Inflammatory macrophage treated with lipopolysaccharide for 4 hours (primary cell): ENCODE measurements at regions not wholly inside any gene's neighbourhood (a gene's known extent, or its start where the extent isn't known, plus 50 kb on each side); places are given as distances from the start of the nearest gene placed in this dataset.

Experiments used
- DNase-seq: peaks from one replicate; pipeline ENCODE4 v3.0.0-alpha.2; 2020

DNA sequence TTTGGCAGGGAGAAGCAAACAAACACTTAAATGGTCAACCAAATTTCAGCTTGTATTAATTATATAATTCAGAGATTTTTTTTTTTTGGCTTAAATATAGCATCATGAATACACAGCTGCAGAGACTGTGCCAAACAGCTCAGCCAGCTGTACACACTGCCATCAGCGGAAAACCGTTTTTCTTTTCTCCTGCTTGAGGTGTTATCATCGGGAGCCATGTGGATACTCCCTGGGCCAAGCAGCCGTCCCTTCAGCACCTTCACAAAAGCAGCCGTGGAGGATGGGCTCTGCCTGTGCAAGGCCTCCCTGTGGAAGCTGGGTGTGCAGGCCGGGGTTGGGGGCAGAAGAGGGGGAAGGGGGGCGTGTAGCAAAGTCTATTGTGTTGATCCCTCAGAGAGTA, 85.0 kb downstream of the NUF2 start:
- DNase-seq = no peak

DNA sequence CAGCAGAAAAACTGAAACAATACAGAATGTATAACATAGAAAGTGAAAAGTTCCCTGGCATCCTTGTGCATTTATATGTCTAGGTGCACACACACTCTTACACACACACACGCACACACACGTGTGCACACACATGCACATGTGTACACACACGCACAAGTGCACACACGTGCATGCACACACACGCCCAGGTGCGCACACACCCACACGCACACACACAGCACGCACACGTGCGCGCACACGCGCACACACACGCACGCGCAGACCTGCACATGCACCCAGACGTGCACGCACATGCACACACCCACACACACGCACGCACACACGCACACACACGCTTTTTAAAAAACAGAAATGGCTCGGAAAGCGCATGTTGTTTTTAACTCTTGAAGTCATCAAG, 86.5 kb downstream of the NUF2 start:
- no peak for DNase-seq

DNA sequence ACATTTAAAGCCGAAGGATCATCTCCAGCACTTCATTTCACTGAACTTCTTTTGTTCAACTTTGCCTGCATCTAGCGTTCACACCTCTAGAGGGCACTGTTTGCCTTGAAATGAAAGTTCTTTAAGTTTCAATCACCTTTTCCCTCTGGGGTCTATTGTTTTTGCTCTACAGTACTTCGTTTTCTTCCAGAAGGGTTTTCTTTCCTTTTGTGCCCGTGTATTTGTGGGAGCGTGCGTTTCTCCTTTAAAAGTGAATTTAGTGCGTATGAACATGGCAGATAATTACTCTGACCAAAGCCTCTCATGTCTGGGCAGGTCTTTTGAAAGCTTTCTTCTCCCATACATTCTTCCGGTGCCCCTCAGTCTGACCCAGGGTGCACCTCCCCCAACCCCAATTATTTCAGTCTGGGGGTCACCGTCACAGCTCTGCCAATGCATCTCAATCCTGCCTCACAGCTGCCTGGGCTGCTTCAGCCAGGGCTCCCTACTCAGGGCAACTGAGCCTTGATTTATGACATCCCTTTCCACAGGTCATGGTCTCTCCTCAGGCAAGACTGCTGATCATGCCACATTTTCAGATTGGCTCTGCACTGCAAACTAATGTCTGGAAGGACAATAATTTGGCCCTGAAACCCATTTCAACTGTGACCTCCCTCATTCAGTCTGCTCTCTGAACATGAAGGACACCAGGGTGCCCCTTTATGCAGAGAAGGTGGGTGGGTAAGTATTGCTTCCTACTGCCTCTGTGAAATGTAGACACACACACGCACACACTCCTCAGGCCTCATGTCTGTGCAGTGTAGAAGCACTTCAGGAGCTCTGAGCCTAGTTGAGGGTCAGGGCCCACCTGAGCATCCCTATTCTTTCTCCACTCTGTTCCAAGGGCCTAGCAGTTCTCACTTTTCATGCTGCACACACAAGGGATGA, 88.6 kb downstream of the NUF2 start:
- peak; percentile 35 for DNase-seq

DNA sequence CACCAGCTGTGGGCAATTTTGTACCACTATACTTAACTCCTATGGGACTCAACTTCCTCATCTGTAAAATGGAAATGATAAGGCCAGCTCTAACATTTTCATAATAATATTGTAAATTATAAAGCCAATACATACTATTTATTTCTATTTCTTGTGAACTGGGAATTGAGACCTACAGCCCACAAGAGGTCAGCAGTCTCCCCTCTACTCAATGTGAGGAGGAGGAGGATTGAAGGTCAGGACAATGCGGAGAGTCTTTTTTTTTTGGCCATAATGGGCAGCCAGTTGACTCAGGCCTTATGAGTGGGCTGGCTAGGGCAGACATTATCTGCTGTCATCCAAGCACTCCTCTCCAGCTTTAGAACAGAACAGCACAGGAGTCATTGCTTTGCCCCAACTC, 90.5 kb downstream of the NUF2 start:
- DNase-seq = no peak

DNA sequence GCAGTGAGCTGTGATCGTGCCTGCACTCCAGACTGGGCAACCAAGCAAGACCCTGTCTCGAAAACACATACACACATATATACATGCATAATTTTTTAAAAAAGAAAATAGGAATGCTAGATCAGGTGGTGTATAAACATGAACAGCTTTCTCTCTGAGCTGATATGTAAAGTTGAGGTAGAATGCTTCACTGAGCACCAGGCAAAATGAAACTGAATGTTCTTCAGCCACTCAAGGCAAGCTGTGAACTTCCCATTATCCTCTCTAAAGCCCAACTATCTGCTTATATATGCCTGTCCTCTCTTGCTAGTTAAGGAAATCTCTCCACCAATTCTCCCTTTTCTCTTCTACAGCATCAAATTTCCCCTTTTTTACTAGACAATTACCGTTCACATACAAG, 93.0 kb downstream of the NUF2 start:
- no peak for DNase-seq

DNA sequence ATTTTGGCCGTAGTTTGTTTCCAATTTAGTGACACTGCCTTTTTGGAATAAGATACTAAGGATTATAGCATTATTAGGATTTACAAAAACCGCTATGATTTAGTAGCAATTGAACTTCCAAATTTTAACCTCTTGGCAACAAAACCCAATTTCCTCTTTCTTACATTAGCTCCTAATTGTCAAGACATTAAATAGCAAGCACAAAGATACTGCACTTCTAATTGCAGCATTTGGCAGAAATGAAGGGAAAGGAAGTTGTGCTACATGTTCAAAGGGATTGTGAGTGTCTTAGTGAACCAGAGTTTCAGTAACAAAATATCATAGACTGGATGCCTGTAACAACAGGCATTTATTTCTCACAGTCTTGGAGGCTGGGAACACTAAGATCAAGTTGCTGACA, 99.9 kb downstream of the NUF2 start:
- DNase-seq = no peak

DNA sequence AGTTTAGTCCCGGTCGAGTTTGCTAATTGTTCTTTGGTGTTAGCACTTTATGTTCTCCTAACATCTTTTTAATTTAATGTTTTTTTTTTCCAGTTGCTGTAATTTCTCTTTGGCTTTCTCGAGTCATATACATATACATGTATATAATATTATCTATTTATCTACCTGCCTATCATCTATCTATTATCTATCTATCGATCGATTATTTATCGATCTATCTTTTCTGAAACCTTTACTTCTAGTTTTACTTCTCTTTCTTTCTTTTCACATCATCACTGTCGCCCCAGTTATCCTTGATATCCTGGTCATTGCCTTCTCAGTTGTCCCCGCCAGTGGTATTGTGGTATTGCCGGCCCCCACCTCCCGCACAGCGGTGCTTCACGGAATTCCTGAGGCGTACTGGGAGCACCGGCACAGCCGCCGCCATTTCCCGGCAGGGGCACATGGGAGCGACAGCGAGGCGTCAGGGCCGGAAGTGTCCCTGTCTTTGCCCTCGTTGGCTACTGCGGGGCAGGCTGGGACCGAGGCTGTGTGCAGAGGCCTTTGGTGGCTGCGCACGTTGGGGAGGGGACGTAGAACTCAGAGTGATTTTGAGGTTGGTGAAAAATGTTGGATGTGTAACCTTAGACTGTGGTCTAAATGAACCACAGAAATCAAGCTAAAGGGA, 101.1 kb downstream of the NUF2 start:
- no peak for DNase-seq

DNA sequence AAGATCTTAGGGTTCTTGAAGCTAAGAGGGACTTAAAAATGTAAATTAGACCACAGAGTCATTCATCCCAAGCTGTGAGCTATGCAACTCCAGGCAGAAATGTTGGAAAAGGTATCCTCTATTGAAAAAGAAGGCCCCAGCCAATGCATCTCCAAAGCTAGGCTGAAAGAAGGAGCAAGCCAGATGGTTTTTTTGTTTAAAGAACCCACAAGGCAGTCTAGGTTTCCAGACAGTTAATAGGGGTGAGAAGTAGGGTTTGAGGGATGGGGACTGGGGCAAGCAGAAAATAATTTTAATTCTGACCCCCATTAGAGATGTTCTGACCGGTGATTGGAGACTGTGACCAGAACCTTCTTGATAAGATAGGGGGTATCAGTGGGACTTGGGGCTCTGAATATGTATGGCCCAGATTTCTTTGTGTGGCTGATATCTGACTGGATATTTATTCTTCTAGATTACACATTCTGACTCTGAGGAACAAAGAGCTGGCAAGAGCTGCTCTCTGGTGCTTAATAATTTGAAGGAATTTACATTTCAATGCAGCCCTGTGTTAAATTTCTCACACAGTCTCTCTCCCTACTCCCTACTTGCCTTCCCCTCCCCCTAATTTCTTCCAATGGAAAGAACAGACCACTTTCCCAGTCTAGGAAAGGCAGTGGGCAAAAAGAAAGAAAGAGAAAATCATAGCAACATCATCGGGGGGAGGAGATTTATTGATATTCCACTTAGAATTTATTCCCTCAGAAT, 104.9 kb downstream of the NUF2 start:
- no peak for DNase-seq

DNA sequence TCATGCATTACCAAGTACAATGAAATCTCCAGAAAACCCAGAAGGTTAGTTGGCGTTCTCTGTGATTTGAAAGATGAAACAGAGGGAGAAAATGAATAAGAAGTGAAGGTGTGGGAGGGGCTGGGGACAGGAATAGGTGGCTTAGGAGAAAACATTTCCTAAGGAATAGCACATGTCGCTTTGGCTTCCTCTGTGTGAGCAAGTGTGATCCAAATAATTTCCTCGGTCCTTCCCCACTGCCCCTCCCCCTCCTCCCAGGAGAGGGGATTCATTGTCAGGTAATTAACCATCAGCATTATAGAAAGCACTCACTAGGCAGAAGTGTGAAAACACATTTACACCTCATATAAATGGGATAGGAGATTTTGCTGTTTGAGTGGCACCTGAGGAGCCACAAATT, 105.5 kb downstream of the NUF2 start:
- no peak for DNase-seq

DNA sequence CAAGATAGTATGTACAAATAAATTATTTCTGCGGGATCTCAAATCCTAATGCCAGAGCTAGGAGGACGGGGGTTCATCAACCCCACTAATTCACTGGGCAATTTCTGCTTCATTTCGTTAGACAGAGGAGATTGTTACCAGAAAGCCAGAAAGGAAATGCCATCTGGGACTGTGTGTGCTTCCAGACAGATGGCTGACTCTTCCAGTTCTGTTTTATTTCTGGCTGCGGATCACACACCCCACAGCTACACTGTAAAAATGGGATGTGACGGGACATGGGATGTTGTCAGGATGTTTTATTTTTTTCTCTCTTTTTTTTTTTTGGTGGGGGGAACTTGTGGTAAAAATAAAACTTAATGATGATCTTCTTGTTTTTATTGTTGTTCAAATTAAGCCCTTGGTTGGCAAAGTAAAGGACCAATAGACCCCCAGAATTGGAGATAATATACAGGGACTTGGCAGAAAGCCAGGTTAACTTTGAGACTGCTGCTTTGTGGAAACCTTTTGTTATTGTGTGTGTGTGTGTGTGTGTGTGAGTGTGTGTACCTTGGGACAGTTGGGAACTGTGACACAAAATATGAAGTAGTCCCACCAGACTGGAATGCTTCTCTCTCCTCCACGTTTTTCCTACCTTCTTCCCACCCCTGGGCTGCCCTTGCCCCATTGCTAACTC, 114.5 kb downstream of the NUF2 start:
- no peak for DNase-seq

DNA sequence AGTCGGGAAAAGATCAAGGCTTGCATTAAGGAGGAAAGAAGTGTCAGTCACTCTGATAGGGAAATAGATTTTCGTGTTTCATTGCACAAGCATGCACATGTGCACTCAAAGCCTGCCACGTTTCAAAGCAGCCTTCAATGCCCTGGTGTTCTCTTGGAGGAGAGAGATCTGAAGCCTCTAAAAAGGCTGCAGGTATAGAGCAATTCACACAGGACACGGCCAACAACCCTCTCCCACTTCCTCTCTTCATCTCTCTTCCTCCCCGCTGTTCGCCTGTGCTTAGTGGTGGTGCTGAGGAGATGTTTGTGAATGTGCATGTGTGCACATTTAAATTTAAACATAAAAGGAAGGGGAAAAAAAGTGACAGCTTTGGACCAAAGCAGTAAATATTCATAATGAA, 117.7 kb downstream of the NUF2 start:
- DNase-seq = no peak

DNA sequence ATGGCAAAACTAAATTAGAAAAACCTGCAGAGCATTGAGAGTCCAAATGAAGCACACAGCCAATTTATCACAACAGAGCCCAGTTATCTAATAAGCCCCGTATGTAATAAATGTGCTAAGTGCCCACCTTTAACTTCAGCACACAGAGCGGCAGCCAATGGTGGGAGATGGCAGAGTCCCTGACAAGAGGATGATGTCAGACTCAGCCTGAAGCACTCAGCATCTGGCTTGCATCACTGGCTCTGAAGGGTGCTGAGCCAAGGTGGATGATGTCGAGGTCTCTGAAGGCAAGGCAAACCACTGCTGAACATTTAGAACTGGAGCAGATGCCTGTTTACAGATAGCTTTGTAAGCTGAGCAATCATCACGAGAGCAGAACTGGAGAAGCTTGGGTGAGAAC, 118.3 kb downstream of the NUF2 start:
- no peak for DNase-seq

DNA sequence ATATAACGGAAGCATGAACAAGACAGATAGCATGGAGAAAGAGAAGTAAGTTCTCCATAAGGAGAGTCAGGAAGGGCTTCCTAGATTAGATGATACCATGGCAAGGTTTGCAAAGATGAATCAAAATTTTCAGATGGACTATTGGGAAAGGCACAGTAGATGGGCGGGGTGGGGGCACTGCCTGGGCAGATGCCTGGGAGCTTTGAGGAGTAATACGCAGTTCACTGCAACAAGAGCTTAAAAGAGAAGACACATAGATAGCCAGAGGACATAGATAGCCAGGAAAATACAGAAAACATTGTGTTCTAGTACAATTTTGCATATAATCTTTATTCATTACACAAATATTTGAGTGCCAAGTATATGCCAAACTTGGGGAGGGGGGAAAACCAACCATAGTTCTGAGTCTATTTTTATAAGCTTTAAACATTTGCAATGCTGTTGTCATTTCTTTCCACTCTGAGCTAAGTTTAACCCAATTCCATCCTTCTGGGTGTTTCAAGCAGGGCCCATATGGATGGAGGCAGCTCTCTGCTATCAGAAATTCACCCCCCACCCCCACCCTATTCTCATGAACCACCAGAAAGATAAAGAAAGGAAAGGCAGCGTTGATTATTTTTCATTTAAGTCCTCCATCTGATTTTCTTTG, 120.6 kb downstream of the NUF2 start:
- no peak for DNase-seq

DNA sequence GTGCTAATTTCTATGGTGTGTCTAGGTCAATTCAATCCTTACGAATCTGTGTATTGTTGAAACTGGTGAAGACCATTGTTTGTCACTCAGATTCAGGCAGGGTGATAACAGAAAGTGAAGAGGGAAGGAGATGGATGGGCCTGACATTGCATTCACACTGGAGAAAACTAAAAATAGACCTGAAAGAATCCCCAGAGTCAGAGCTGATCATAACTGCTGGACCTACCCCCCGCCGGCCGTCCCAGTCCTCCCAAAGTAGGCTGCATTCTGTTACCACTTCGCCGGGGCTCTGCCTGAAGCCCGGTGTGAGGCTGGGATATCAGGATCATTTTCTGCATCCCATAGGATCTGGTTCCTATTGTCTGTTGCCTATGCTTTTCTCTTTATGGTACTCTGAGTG, 121.1 kb downstream of the NUF2 start:
- DNase-seq = no peak

DNA sequence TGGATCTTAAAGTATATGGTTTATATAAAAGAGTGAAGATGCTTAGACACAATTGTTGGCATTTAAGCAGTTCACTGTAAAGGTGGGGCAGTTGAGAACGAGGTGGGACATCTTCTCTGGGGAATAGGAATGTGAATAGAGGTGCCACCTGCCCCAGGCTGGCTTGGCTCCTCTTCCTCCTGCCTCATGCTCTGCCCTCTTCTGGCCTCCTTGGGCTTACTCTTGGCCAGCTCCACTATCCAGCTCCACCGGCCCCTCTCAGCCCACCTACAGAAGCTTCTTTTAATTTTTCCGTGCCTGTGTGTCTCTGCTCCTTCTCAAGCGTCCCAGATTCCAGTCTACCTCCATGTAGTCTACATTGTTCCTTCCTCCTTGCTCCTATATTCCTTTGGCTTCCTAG, 122.1 kb downstream of the NUF2 start:
- DNase-seq = no peak

DNA sequence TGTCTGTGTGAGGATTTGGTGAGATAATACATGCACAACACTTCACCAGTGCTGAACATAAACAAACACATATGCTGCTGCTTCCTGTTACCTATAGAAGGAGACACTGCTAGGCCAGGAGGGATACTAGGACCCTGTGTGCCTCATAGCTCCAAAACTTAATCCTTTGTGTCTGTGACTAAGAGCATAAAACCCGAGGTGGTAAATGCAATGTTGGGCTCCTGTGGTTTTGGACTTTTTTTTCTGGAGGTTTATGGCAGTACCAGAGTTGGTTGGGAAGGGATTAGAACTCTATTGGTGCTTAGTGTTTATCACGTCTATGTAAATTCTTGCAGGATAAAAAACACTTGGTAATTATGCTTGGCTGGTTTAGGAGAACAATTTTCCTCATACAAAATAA, 122.9 kb downstream of the NUF2 start:
- DNase-seq = no peak

DNA sequence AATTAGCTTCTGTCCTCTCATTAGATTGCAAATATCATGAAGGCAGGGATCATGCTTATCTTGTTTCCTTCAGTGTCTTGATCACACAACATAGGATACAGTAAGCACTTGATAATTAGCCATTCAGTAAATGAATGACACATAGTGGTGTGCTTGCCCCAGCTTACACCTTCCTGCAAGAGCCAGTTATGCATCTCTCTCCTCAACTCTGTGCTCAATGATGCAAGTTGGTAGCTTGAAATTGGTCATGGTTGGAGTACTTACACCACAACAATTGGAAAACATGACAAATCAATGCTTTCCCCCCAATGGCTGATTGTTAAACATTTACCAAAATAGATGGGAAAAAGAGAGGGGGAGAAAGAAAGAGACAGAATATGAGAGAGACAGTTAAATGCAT, 129.2 kb downstream of the NUF2 start:
- no peak for DNase-seq

DNA sequence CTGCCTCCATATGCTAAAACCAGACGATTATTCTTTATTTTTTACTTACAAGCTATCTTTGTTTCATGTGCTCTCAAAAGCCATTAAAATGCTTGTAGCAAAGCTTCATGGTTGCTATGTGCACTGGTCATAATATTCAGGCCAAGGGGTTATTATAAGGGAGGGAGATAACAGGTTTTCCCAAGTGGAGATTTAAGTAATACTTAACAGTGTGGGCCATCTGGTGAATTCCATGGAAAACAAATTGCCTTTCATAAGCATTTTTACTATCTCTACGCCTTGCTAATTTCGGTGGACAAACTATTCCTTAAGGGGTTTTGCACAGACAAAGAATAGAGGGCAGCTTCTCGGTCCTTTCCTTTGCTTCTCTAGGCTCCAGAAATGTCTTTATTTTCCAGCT, 137.8 kb downstream of the NUF2 start:
- no peak for DNase-seq

DNA sequence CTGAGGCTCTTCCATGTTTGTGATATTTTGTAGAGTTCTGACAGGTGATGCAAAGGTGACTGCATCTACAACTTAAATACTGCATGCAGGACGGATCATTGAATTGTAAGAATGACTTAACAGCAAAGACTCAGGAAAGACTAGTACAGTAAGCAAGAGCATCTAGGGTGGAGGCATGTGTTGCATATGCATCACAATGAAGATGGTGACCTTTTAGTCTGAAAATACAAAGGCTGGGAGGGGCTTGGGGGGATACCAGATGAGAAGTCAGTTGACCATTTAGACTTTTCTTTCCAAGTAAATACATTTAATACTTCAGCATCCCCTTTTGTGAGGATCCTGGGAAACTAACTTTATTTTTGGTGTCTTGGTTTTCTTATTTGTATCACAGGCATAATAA, 145.5 kb downstream of the NUF2 start:
- DNase-seq = no peak

DNA sequence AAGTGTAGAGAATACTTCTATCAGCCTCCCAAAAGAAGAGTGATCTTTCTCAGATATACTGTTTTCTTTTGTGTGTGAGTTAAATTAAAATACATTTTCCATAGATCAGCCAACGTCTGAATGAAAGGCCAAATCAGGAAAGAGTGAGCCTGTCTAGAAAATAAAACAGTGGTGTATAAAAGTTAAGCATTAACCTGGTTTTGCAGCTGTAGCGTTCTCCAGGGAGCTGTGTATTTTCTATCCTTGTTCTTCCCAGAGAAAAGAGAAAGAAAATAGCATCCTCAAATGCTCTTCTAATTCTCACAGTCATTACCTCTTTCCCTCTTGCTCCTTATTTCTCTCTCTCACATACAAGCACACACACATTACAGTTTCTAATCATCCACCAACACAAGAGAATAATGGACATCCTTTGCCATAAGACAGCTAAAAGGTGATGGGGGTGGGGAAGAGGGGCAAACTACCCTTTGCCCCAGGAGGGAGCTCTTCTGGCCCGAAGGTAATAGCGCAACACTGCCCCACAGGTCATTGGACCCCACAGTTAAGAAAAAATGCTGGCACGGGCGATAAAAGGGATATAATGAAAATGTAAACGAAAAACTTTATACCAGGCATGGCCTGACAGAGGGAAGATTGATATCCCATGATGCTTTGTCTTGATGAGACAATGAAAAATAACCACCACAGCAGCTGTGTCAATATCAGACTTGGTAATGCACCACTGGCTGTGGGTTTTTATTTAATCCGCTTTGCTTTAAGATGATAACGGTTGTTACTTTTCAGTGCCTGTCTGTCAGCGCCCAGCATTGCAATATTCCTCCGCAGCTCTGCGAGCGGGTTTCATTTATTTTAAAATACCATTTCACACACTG, 150.3 kb downstream of the NUF2 start:
- no peak for DNase-seq

DNA sequence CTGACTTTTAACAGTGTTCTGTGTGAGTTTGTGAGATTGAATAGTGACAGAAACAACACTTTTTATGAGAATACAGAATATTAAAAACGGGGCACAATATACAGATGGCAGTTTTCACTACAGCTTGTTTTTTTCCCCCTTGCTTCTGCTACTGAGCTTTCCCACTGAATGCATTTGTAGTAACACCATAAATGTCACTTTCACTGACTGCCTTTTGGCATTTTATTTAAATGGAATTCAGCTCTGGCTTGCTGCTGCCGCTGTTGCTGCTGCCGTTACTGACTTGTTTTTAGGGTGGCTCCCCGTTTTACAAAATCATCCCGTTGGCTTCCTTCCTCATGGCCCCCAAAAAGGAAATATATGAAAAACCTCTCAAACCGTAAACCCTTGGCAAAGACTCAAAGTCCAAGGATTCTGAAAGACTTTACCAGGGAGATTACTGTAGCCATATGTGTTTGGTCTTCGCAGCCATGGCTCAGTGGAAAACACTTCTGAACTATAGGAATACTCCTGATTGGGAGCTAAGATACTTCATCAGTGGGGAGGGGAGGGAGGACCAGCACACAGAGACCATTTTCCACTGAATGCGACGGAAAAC, 151.0 kb downstream of the NUF2 start:
- no peak for DNase-seq
